ENCODE measurements at regions not wholly inside any gene's neighbourhood (a gene's known extent, or its start where the extent isn't known, plus 50 kb on each side); places are given as distances from the start of the nearest gene placed in this dataset.

DNA sequence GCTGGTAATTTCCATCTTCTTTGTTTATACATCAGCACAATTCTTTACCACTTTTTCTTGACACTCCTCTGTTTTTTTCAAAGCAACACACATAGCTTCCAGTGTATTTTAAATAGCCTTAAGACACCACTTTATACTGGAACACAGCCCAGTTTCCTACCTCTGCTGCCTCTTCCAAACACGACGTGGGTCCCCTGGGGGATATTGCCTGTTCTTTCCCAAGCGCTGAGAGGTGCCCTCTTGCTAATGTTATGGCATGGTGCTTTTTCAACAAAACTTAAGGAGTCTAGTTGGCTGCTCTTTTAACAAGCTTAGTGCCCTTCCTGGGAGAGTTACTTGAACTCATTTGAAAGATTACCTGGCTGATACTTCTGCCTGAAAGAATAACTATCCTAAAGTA is 112.7 kb downstream of the OLFM4 start:
- Histone ChIP-seq H3K4me3 (ENCODE audit: extremely low read depth in 1 of 4, insufficient read depth in 2 of 4, low read depth in 3 of 4, low read length in 4 of 4) (no peak overlapping the region), H2AFZ (ENCODE audit: low read length) (no peak overlapping the region; the same call in 1 of the 2 replicates), H3K14ac (ENCODE audit: insufficient read length) (no peak overlapping the region), H3K79me2 (ENCODE audit: control insufficient read depth in 1 of 2, insufficient read depth in 2 of 2, low read length in 2 of 2) (no peaks in the 10 kb centered on the region), H2BK15ac (ENCODE audit: low read length) (no peak overlapping the region), H4K91ac (replicated peaks; ENCODE audit: insufficient read length, low read length) (no peak overlapping the region), H3K4me1 (replicated peaks in 1 of 4; ENCODE audit: control insufficient read depth in 3 of 4, insufficient read depth in 4 of 4, low read length in 3 of 4) (peaks cover 0 to 2% (median 0%) of the 10 kb centered on the region in 4 experiments; a peak in 2 of 7 replicates), H3K9ac (replicated peaks in 1 of 4; ENCODE audit: extremely low read depth in 1 of 4, low read depth in 3 of 4, low read length in 3 of 4) (no peak overlapping the region), H3K23ac (ENCODE audit: insufficient read length) (no peak overlapping the region), H3K36me3 (ENCODE audit: control insufficient read depth in 2 of 4, insufficient read depth in 4 of 4, low read length in 3 of 4) (no peaks in the 10 kb centered on the region), H4K8ac (ENCODE audit: extremely low read depth, insufficient read depth, low read length) (no peak overlapping the region), H2BK5ac (ENCODE audit: low read depth, low read length) (no peak overlapping the region), H3K27ac (ENCODE audit: low read depth, low read length) (no peak overlapping the region), H2BK120ac (replicated peaks; ENCODE audit: low read depth, low read length) (no peak overlapping the region), H3K18ac (ENCODE audit: extremely low read depth, low read length) (no peak overlapping the region), H3K79me1 (ENCODE audit: low read depth, low read length) (no peaks in the 10 kb centered on the region), H2BK20ac (ENCODE audit: low read length) (no peak overlapping the region), H2BK12ac (ENCODE audit: low read depth, low read length) (no peak overlapping the region), H4K20me1 (replicated peaks in 1 of 2; ENCODE audit: control insufficient read depth in 1 of 2, insufficient read depth in 2 of 2, low read length in 2 of 2) (no peaks in the 10 kb centered on the region), H3K27me3 (replicated peaks in 1 of 4; ENCODE audit: control insufficient read depth in 3 of 4, extremely low read depth in 1 of 4, insufficient read depth in 3 of 4, low read length in 3 of 4) (no peaks in the 10 kb centered on the region), H3K4ac (replicated peaks; ENCODE audit: insufficient read length, low read depth, low read length) (no peak overlapping the region), H4K5ac (ENCODE audit: insufficient read length, low read depth, low read length) (no peak overlapping the region), H3K4me2 (ENCODE audit: insufficient read depth in 1 of 2, low read depth in 2 of 2, low read length in 2 of 2) (no peak overlapping the region), H3K23me2 (ENCODE audit: low read depth, low read length) (no peaks in the 10 kb centered on the region; the same call in 1 of the 2 replicates), H2AK5ac (ENCODE audit: low read depth, low read length) (no peak overlapping the region), H3K9me3 (ENCODE audit: insufficient read depth in 2 of 2, low read depth in 1 of 2, low read length in 1 of 2) (no peaks in the 10 kb centered on the region), H3K56ac (replicated peaks; ENCODE audit: insufficient read length, low read depth, low read length) (no peak overlapping the region)
- DNase-seq (ENCODE audit: low read depth in 1 of 2, low spot score in 2 of 2) (no peak), FAIRE-seq (no peak)
- POLR2A ChIA-PET (ENCODE audit: partially characterized antibody) = no interaction called here
- 72% methylated on average over 3 of the region's 3 CpGs; no CpG with 5 or more reads in 1 of the 2 experiments for WGBS, 2 experiments (ENCODE audit: extremely low coverage in 1 of 2, insufficient coverage in 1 of 2, insufficient read length in 1 of 2, insufficient replicate concordance in 2 of 2, low coverage in 1 of 2, low lambda C conversion rate in 2 of 2, missing lambda C conversion rate in 1 of 2)
- CTCF ChIA-PET (ENCODE audit: partially characterized antibody) = interaction anchor here (1.0 to 1.5 kb wide), 3 partner anchors 10 to 174 kb away, joined by 3 to 5 read pairs (median 4); no protein-coding TSS in a partner anchor
- TF ChIP-seq BACH1 (IDR thresholded peaks at IDR 0.05; ENCODE audit: low read length) (no peak), GABPA (IDR thresholded peaks at IDR 0.05; ENCODE audit: borderline replicate concordance, insufficient read depth, low read length) (no peak), HDAC6 (IDR thresholded peaks at IDR 0.05; ENCODE audit: low read depth, low read length) (no peak), SP2 (IDR thresholded peaks at IDR 0.05; ENCODE audit: low read length) (no peak), CHD1 (IDR thresholded peaks at IDR 0.05; ENCODE audit: low read depth, low read length) (no peak), TAF7 (optimal IDR thresholded peaks at IDR 0.05; ENCODE audit: borderline replicate concordance, low read depth, low read length) (no peak), EGR1 (IDR thresholded peaks at IDR 0.05; ENCODE audit: borderline replicate concordance, low read depth, low read length) (no peak), NRF1 (IDR thresholded peaks at IDR 0.05; ENCODE audit: low read depth, low read length) (no peak), HDAC2 (IDR thresholded peaks at IDR 0.05; ENCODE audit: borderline replicate concordance in 1 of 2, low read depth in 2 of 2, low read length in 2 of 2) (no peak)
- TF ChIP-seq, protein P1, sequence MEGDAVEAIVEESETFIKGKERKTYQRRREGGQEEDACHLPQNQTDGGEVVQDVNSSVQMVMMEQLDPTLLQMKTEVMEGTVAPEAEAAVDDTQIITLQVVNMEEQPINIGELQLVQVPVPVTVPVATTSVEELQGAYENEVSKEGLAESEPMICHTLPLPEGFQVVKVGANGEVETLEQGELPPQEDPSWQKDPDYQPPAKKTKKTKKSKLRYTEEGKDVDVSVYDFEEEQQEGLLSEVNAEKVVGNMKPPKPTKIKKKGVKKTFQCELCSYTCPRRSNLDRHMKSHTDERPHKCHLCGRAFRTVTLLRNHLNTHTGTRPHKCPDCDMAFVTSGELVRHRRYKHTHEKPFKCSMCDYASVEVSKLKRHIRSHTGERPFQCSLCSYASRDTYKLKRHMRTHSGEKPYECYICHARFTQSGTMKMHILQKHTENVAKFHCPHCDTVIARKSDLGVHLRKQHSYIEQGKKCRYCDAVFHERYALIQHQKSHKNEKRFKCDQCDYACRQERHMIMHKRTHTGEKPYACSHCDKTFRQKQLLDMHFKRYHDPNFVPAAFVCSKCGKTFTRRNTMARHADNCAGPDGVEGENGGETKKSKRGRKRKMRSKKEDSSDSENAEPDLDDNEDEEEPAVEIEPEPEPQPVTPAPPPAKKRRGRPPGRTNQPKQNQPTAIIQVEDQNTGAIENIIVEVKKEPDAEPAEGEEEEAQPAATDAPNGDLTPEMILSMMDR (IDR thresholded peaks at IDR 0.05; ENCODE audit: control extremely low read depth in 1 of 3, insufficient read depth in 1 of 3, low read depth in 1 of 3, low read length in 3 of 3) = no peak
- TF ChIP-seq, protein P2, sequence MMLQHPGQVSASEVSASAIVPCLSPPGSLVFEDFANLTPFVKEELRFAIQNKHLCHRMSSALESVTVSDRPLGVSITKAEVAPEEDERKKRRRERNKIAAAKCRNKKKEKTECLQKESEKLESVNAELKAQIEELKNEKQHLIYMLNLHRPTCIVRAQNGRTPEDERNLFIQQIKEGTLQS (IDR thresholded peaks at IDR 0.05; ENCODE audit: insufficient read depth, low read depth, low read length) = no peak
